ENCODE measurements at regions not wholly inside any gene's neighbourhood (a gene's known extent, or its start where the extent isn't known, plus 50 kb on each side); places are given as distances from the start of the nearest gene placed in this dataset.

DNA sequence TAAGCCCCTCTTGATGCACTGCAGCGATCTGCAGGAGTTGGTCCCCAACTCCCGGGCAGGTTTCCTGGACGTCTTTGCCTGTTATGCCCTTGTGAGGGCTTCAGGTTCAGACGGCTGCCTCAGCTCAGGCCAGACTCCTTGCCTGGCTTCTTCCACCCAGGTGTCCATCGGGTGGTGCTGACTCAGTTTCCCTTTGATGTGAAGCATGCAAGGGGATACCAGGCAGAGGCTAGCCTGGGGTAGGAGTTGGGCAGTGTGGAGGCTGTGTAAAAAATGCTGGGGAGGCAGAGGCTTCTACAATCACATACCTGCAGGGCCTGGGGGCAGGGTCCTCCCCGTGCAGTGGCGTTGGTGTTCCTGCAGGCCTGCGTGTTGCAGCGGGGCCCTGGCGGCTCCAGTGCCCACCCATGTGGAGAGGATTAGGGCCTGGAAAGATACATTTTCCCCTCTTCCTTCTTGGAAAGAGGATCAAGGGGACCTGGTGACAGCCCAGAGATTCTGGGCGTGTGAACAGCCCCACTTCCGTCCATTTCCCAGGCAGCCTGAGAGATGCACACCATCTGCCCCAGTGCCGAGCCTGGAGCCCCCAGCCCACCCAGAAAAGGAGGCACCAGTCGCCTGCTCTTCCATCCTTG, 338.3 kb downstream of the DYSF start (continued):
- TF ChIP-seq, protein P1, sequence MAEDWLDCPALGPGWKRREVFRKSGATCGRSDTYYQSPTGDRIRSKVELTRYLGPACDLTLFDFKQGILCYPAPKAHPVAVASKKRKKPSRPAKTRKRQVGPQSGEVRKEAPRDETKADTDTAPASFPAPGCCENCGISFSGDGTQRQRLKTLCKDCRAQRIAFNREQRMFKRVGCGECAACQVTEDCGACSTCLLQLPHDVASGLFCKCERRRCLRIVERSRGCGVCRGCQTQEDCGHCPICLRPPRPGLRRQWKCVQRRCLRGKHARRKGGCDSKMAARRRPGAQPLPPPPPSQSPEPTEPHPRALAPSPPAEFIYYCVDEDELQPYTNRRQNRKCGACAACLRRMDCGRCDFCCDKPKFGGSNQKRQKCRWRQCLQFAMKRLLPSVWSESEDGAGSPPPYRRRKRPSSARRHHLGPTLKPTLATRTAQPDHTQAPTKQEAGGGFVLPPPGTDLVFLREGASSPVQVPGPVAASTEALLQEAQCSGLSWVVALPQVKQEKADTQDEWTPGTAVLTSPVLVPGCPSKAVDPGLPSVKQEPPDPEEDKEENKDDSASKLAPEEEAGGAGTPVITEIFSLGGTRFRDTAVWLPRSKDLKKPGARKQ (CRISPR knock-in tag; IDR thresholded peaks at IDR 0.05), result no peak
- TF ChIP-seq MAFG (tag; conservative IDR thresholded peaks at IDR 0.05) (no peak), EGR1 (conservative IDR thresholded peaks at IDR 0.05) (no peak), POLR2G (IDR thresholded peaks at IDR 0.05; ENCODE audit: low read depth, low read length) (no peak), ZNF184 (CRISPR knock-in tag; IDR thresholded peaks at IDR 0.05) (no peak), TEAD1 (CRISPR knock-in tag; IDR thresholded peaks at IDR 0.05) (no peak)

DNA sequence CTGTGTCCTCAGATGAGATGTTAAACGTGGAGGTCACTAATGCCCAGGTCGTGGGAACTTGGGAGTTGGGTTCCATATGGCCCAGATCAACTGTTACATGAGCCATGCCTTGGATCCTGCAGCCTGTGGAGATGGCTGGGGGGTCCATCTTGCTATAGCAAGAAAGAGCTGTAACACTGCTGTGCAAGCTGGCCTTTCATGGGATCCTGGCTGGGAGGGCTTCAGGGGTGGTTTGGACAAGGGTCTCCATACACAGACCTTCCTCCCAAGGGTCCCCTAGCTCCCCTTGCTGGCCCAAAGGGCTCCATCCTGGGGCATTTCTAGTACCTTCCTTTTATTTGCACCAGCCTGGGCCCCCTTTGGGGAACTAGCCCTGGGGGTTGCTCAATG, 337.7 kb downstream of the DYSF start:
- no peak for TF ChIP-seq SMAD2 (IDR thresholded peaks at IDR 0.05; ENCODE audit: low read depth, low read length)
- no peak for TF ChIP-seq NR2F6 (CRISPR knock-in tag; IDR thresholded peaks at IDR 0.05)
- TF ChIP-seq IRF2 (CRISPR knock-in tag; IDR thresholded peaks at IDR 0.05), result no peak
- no peak for TF ChIP-seq NCOA4 (IDR thresholded peaks at IDR 0.05; ENCODE audit: partially characterized antibody)
- in situ Hi-C loops (cut with MboI), result no loop called here
- ATAC-seq, result no peak

More for the DNA sequence above, 337.7 kb downstream of the DYSF start:
- no peak for DNase-seq (ENCODE audit: extremely low read depth in 1 of 4, low spot score in 3 of 4)
- no peak overlapping the region for H3K4me3 ChIP-seq
- ChIA-PET POLR2A (no interaction called here), CTCF (ENCODE audit: low intra/inter-chr PET ratio) (no interaction called here)
- H3K4me2 ChIP-seq (ENCODE audit: insufficient read depth, low read length), result no peak overlapping the region
- WGBS (ENCODE audit: insufficient coverage, low coverage, missing lambda C conversion rate), result 0% methylated on average over 1 of the region's 2 CpGs
- BruUV-seq (replicated peaks), result no TSS peak
- no peaks in the 10 kb centered on the region for H3K79me2 ChIP-seq (ENCODE audit: control insufficient read depth, insufficient read depth, low read length)
- H3K27ac ChIP-seq (ENCODE audit: extremely low read depth, low read depth, low read length), result no peak overlapping the region
- H2AFZ ChIP-seq (ENCODE audit: low read depth, low read length), result no peak overlapping the region
- no peaks in the 10 kb centered on the region for H3K4me1 ChIP-seq (replicated peaks in 1 of 2; ENCODE audit: control insufficient read depth in 2 of 2, insufficient read depth in 2 of 2, low read length in 2 of 2)
- H3K27me3 ChIP-seq (ENCODE audit: control insufficient read depth in 2 of 2, insufficient read depth in 2 of 2, low read length in 2 of 2), result peaks cover 2 to 42% of the 10 kb centered on the region in 2 experiments; a peak in 3 of 5 replicates
- intact Hi-C loops (cut with micrococcal nuclease), result no loop called here
- no peaks in the 10 kb centered on the region for H3K9me3 ChIP-seq (replicated peaks; ENCODE audit: control insufficient read depth, insufficient read depth, low read depth, low read length)
- no peaks in the 10 kb centered on the region for H3K9me1 ChIP-seq (ENCODE audit: control insufficient read depth, insufficient read depth, low read length)
- no peaks in the 10 kb centered on the region for H4K20me1 ChIP-seq (replicated peaks; ENCODE audit: control insufficient read depth, insufficient read depth, low read length)
- H3K9ac ChIP-seq (ENCODE audit: insufficient read depth in 1 of 2, low read depth in 2 of 2, low read length in 2 of 2), result no peak overlapping the region
- FAIRE-seq, result no peak
- no peaks in the 10 kb centered on the region for H3K36me3 ChIP-seq (ENCODE audit: control insufficient read depth, insufficient read depth, low read length)

Data from K562 (cell line).